HL-60 (cell line): ENCODE measurements at regions not wholly inside any gene's neighbourhood (a gene's known extent, or its start where the extent isn't known, plus 50 kb on each side); places are given as distances from the start of the nearest gene placed in this dataset.

ENCODE experiments used
- CTCF ChIP-seq: IDR thresholded peaks from one replicate; pipeline ENCODE4 v1.5.1; 2011; ENCODE audit warnings: low read length, control low read depth, inconsistent platforms; ENCODE audit not compliant: insufficient read depth
- POLR2AphosphoS5 ChIP-seq: IDR thresholded peaks from 2 replicates; pipeline ENCODE4 v1.6.1; 2012; ENCODE audit warnings: low read depth
- SPI1 ChIP-seq: IDR thresholded peaks from 2 replicates; pipeline ENCODE4 v1.6.1; 2012; ENCODE audit warnings: low read depth, mild to moderate bottlenecking, borderline replicate concordance
- TF ChIP-seq, protein P1 (sequence below): IDR thresholded peaks from 2 replicates; pipeline ENCODE4 v1.6.1; 2012; ENCODE audit warnings: low read depth; ENCODE audit not compliant: insufficient replicate concordance

DNA sequence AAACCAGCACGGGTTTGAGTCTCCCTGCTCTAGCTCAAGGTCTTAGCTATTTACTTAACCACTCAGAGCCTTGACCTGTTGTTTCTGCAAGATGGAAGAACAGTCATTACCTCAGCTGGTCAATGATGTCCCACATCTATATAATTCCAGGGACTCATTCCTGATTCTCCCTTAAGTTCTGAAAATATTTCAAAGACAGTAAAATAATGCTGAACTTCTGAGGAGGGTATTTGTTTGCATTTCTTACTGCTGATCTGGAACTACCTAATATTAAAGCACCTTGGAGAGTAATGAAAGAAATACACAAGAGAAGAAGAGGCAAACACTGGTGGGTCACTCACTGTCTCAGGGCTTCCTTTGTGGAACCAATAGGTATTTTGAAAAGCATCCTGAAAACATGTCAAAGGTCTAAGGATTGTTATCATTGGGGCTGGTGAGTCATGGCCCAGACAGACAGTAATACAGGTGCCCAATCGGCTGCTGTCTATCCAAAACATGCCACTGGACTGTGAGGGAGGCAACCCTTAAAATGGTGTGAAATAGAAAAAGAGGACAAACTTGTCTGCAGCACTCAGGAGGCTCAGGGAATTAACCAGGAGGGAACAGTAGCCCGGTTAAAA is 88.7 kb upstream of the EGLN3 start:
- TF ChIP-seq SPI1 (no peak), CTCF (no peak), POLR2AphosphoS5 (no peak)
- TF ChIP-seq, protein P1, sequence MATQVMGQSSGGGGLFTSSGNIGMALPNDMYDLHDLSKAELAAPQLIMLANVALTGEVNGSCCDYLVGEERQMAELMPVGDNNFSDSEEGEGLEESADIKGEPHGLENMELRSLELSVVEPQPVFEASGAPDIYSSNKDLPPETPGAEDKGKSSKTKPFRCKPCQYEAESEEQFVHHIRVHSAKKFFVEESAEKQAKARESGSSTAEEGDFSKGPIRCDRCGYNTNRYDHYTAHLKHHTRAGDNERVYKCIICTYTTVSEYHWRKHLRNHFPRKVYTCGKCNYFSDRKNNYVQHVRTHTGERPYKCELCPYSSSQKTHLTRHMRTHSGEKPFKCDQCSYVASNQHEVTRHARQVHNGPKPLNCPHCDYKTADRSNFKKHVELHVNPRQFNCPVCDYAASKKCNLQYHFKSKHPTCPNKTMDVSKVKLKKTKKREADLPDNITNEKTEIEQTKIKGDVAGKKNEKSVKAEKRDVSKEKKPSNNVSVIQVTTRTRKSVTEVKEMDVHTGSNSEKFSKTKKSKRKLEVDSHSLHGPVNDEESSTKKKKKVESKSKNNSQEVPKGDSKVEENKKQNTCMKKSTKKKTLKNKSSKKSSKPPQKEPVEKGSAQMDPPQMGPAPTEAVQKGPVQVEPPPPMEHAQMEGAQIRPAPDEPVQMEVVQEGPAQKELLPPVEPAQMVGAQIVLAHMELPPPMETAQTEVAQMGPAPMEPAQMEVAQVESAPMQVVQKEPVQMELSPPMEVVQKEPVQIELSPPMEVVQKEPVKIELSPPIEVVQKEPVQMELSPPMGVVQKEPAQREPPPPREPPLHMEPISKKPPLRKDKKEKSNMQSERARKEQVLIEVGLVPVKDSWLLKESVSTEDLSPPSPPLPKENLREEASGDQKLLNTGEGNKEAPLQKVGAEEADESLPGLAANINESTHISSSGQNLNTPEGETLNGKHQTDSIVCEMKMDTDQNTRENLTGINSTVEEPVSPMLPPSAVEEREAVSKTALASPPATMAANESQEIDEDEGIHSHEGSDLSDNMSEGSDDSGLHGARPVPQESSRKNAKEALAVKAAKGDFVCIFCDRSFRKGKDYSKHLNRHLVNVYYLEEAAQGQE, result no peak
